ENCODE measurements at regions not wholly inside any gene's neighbourhood (a gene's known extent, or its start where the extent isn't known, plus 50 kb on each side); places are given as distances from the start of the nearest gene placed in this dataset.
"Not testable (repeated sequence)": the region's sequence is repeated elsewhere in the genome, so short reads cannot be mapped to it uniquely, and the experiment has no call there.

DNA sequence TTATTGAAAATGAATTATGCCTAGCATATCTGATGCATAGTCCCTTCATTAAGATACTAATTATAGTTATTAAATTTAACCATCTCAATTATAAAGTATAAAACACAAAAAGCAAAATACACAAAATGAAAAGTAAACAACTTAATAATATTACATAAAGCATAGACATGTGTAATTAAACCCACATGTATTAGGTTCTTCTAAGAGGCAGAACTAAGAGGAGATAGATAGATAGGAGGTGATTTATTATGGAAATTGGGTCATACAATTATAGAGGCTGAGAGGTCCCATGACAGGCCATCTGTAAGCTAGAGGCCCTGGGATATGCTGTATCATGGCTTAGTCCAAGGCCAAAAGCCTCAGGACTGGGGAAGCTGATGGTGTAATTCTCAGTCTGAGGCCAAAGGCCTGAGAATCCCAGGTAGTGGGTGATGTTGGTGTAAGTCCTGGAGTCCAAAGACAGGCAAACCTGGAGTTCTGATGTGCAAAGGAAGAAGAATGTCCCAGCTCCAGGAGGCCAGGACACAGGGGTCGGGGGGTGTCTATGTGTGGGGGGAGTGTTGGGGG is 953.3 kb downstream of the TRHDE start:
- Mint-ChIP-seq H3K27me3 (ENCODE audit: unreplicated experiment) (no peaks in the 10 kb centered on the region), H3K27ac (ENCODE audit: unreplicated experiment) (no peak overlapping the region), H3K36me3 (ENCODE audit: unreplicated experiment) (no peaks in the 10 kb centered on the region), H3K9me3 (ENCODE audit: unreplicated experiment) (no peaks in the 10 kb centered on the region), H3K4me1 (ENCODE audit: unreplicated experiment) (no peaks in the 10 kb centered on the region), H3K4me3 (ENCODE audit: unreplicated experiment) (no peak overlapping the region)
- no peak for DNase-seq (ENCODE audit: extremely low spot score, unreplicated experiment)
- TF ChIP-seq, protein P1, sequence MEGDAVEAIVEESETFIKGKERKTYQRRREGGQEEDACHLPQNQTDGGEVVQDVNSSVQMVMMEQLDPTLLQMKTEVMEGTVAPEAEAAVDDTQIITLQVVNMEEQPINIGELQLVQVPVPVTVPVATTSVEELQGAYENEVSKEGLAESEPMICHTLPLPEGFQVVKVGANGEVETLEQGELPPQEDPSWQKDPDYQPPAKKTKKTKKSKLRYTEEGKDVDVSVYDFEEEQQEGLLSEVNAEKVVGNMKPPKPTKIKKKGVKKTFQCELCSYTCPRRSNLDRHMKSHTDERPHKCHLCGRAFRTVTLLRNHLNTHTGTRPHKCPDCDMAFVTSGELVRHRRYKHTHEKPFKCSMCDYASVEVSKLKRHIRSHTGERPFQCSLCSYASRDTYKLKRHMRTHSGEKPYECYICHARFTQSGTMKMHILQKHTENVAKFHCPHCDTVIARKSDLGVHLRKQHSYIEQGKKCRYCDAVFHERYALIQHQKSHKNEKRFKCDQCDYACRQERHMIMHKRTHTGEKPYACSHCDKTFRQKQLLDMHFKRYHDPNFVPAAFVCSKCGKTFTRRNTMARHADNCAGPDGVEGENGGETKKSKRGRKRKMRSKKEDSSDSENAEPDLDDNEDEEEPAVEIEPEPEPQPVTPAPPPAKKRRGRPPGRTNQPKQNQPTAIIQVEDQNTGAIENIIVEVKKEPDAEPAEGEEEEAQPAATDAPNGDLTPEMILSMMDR (IDR thresholded peaks at IDR 0.05) = no peak

DNA sequence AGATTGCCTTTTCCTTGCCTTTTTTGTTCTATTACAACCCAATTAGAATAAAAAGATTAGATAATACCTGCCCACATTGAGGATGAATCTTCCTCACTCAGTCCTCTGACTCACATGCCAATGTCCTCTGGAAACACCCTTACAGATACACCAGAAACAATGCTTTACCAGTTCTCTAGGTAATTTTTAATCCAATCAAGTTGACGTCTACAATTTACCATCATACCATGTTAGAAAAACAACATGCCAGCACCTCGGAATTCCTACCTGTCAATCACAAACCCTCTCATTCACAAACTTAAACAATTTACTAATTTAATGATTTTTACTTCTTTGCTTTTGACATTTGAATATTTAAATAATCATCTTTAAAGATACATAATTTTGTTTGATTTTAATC is 953.8 kb downstream of the TRHDE start:
- no peak for DNase-seq (ENCODE audit: extremely low spot score, unreplicated experiment)
- Mint-ChIP-seq H3K4me1 (ENCODE audit: unreplicated experiment) (no peaks in the 10 kb centered on the region), H3K4me3 (ENCODE audit: unreplicated experiment) (no peak overlapping the region), H3K27ac (ENCODE audit: unreplicated experiment) (no peak overlapping the region), H3K9me3 (ENCODE audit: unreplicated experiment) (no peaks in the 10 kb centered on the region), H3K27me3 (ENCODE audit: unreplicated experiment) (no peaks in the 10 kb centered on the region), H3K36me3 (ENCODE audit: unreplicated experiment) (no peaks in the 10 kb centered on the region)
- TF ChIP-seq, protein P1 (IDR thresholded peaks at IDR 0.05) = no peak

GRCh38 chr12:73226593-73226992 is 954.4 kb downstream of the TRHDE start:
- Mint-ChIP-seq H3K27ac (ENCODE audit: unreplicated experiment) (no peak overlapping the region), H3K9me3 (ENCODE audit: unreplicated experiment) (no peaks in the 10 kb centered on the region), H3K27me3 (ENCODE audit: unreplicated experiment) (no peaks in the 10 kb centered on the region), H3K36me3 (ENCODE audit: unreplicated experiment) (no peaks in the 10 kb centered on the region), H3K4me3 (ENCODE audit: unreplicated experiment) (no peak overlapping the region), H3K4me1 (ENCODE audit: unreplicated experiment) (no peaks in the 10 kb centered on the region)
- DNase-seq (ENCODE audit: extremely low spot score, unreplicated experiment) = no peak
- TF ChIP-seq, protein P1 (IDR thresholded peaks at IDR 0.05) = no peak

- DNase-seq (ENCODE audit: extremely low spot score, unreplicated experiment); H3K27ac Mint-ChIP-seq (ENCODE audit: unreplicated experiment); H3K36me3 Mint-ChIP-seq (ENCODE audit: unreplicated experiment); H3K4me1 Mint-ChIP-seq (ENCODE audit: unreplicated experiment); H3K27me3 Mint-ChIP-seq (ENCODE audit: unreplicated experiment); H3K4me3 Mint-ChIP-seq (ENCODE audit: unreplicated experiment): not testable (repeated sequence)
- peaks cover 14% of the 10 kb centered on the region for H3K9me3 Mint-ChIP-seq (ENCODE audit: unreplicated experiment)
Measured at GRCh38 chr12:73228828-73229227, 956.7 kb downstream of the TRHDE start.

DNA sequence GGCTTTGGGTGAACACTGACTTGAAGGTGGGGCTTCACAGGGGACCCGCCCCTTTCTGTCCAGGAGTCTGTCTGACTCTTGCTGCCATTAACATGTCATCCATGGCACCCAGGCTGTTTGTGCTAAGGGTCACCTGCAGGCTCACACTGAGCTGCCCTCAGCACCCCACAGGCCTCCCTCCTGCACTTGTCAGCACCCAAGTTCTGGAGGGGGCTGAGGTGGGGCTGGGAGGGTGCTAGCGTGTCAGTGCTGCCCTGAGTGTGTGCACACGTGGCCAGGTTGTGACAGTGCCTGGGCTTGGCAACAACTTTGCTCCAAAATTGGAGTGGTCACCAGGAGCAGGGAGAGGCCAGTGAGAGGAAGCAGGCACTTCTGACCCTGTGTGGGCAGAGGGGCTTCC is 963.2 kb downstream of the TRHDE start:
- TF ChIP-seq, protein P1 (IDR thresholded peaks at IDR 0.05) = no peak
- DNase-seq (ENCODE audit: extremely low spot score, unreplicated experiment) = no peak
- H3K4me3 Mint-ChIP-seq (ENCODE audit: unreplicated experiment) = no peak overlapping the region

GRCh38 chr12:73240110-73240509 is 967.9 kb downstream of the TRHDE start:
- Mint-ChIP-seq H3K36me3 (ENCODE audit: unreplicated experiment) (no peaks in the 10 kb centered on the region), H3K27ac (ENCODE audit: unreplicated experiment) (no peak overlapping the region), H3K4me3 (ENCODE audit: unreplicated experiment) (no peak overlapping the region), H3K27me3 (ENCODE audit: unreplicated experiment) (no peaks in the 10 kb centered on the region), H3K9me3 (ENCODE audit: unreplicated experiment) (peaks cover 9% of the 10 kb centered on the region), H3K4me1 (ENCODE audit: unreplicated experiment) (no peaks in the 10 kb centered on the region)
- no peak for DNase-seq (ENCODE audit: extremely low spot score, unreplicated experiment)
- TF ChIP-seq, protein P1 (IDR thresholded peaks at IDR 0.05) = no peak

More for the DNA sequence above, 963.2 kb downstream of the TRHDE start:
- H3K9me3 Mint-ChIP-seq (ENCODE audit: unreplicated experiment) = peaks cover 27% of the 10 kb centered on the region
- no peaks in the 10 kb centered on the region for H3K36me3 Mint-ChIP-seq (ENCODE audit: unreplicated experiment)
- no peaks in the 10 kb centered on the region for H3K27me3 Mint-ChIP-seq (ENCODE audit: unreplicated experiment)
- H3K4me1 Mint-ChIP-seq (ENCODE audit: unreplicated experiment) = no peaks in the 10 kb centered on the region
- no peak overlapping the region for H3K27ac Mint-ChIP-seq (ENCODE audit: unreplicated experiment)
